Stimulated activated CD4-positive, alpha-beta T cell treated with anti-CD3 and anti-CD28 coated beads, Interleukin-1b, Interleukin-23, amount 100 ng/mL, for 4 hours (primary cell): ENCODE measurements at regions not wholly inside any gene's neighbourhood (a gene's known extent, or its start where the extent isn't known, plus 50 kb on each side); places are given as distances from the start of the nearest gene placed in this dataset.

Source experiments
- DNase-seq, 2 donors: peaks; one replicate each; pipeline ENCODE4 v3.0.0-alpha.2; 2020; ENCODE audit warnings: low read depth in 2 of 2

- no peak for DNase-seq
These were observed 114.5 kb downstream of the RXFP2 start for GRCh38 chr13:31853643-31854326.

GRCh38 chr13:31859571-31859970, 120.2 kb downstream of the RXFP2 start:
- DNase-seq, result no peak

GRCh38 chr13:31860002-31860401, 120.7 kb downstream of the RXFP2 start:
- no peak for DNase-seq

GRCh38 chr13:31862828-31863227, 123.5 kb downstream of the RXFP2 start:
- DNase-seq, result no peak

GRCh38 chr13:31864307-31864706, 125.0 kb downstream of the RXFP2 start:
- DNase-seq, result no peak

GRCh38 chr13:31866099-31866498, 126.8 kb downstream of the RXFP2 start:
- DNase-seq, result no peak

GRCh38 chr13:31867709-31868108, 128.4 kb downstream of the RXFP2 start:
- no peak for DNase-seq

GRCh38 chr13:31869582-31869981, 130.3 kb downstream of the RXFP2 start:
- no peak for DNase-seq

GRCh38 chr13:31870511-31870910, 131.2 kb downstream of the RXFP2 start:
- DNase-seq, result no peak

GRCh38 chr13:31873145-31873544, 133.8 kb downstream of the RXFP2 start:
- DNase-seq, result no peak

GRCh38 chr13:31875134-31875533, 135.8 kb downstream of the RXFP2 start:
- DNase-seq, result no peak

GRCh38 chr13:31878052-31878451, 138.7 kb downstream of the RXFP2 start:
- no peak for DNase-seq

GRCh38 chr13:31878495-31878894, 139.2 kb downstream of the RXFP2 start:
- DNase-seq, result no peak

- DNase-seq, result no peak
These were observed 139.6 kb downstream of the RXFP2 start for GRCh38 chr13:31878955-31879354.

GRCh38 chr13:31880851-31881494, 141.6 kb downstream of the RXFP2 start:
- DNase-seq, result no peak

GRCh38 chr13:31881495-31881882, 142.2 kb downstream of the RXFP2 start:
- no peak for DNase-seq

- DNase-seq, result no peak
These were observed 143.5 kb downstream of the RXFP2 start for GRCh38 chr13:31882794-31883193.

- DNase-seq, result no peak
These were observed 145.2 kb downstream of the RXFP2 start for GRCh38 chr13:31884556-31884955.

- DNase-seq, result no peak
These were observed 145.6 kb upstream of the FRY start for GRCh38 chr13:31885994-31886393.

- DNase-seq, result no peak
These were observed 144.3 kb upstream of the FRY start for GRCh38 chr13:31887286-31887685.

GRCh38 chr13:31890946-31891345, 140.6 kb upstream of the FRY start:
- no peak for DNase-seq

- no peak for DNase-seq
These were observed 140.1 kb upstream of the FRY start for GRCh38 chr13:31891472-31891871.

- DNase-seq, result no peak
These were observed 136.6 kb upstream of the FRY start for GRCh38 chr13:31894931-31895330.

- no peak for DNase-seq
These were observed 135.9 kb upstream of the FRY start for GRCh38 chr13:31895691-31896090.
